ENCODE measurements at regions not wholly inside any gene's neighbourhood (a gene's known extent, or its start where the extent isn't known, plus 50 kb on each side); places are given as distances from the start of the nearest gene placed in this dataset.

GRCh38 chr2:226556050-226556449 lies 243.6 kb downstream of the IRS1 start:
- POLR2A ChIA-PET: no interaction called here
- no peaks in the 10 kb centered on the region for H3K9me3 ChIP-seq (ENCODE audit: control insufficient read depth, insufficient read depth, low read depth, low read length)
- CTCF ChIA-PET: no interaction called here
- H3K4me1 ChIP-seq (ENCODE audit: control insufficient read depth, insufficient read depth, low read length): no peaks in the 10 kb centered on the region
- H3K4me3 ChIP-seq (ENCODE audit: low read depth, low read length): no peak overlapping the region
- TF ChIP-seq ZNF394 (tag by site-specific recombination; IDR thresholded peaks at IDR 0.05; ENCODE audit: borderline replicate concordance): no peak
- H3K27ac ChIP-seq (ENCODE audit: extremely low read depth, low read depth, low read length): no peak overlapping the region
- no peaks in the 10 kb centered on the region for H3K36me3 ChIP-seq (ENCODE audit: control insufficient read depth in 2 of 2, insufficient read depth in 1 of 2, low read length in 2 of 2)

DNA sequence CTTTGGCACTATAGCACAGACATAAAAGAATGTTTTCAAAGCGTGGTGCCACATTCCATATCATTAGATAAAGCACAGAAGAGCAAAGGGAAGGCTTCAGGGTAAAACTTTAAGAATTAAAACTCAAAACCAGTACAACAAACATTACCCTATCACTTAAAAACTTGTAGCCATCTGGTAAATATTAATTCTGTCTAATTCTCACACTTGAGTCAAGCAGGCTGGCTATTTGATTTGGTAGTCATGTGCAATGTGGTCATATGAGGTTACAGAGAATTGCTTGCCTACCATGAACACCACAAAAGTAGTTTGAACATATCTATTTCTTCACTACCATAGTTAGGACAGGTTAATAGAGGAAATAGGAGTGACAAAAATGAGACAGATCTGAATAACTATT lies 244.9 kb downstream of the IRS1 start:
- Histone ChIP-seq H3K9me3 (ENCODE audit: control insufficient read depth, insufficient read depth, low read depth, low read length) (no peaks in the 10 kb centered on the region), H3K36me3 (ENCODE audit: control insufficient read depth in 2 of 2, insufficient read depth in 1 of 2, low read length in 2 of 2) (no peaks in the 10 kb centered on the region), H3K4me1 (ENCODE audit: control insufficient read depth, insufficient read depth, low read length) (no peaks in the 10 kb centered on the region), H3K4me3 (ENCODE audit: low read depth, low read length) (no peak overlapping the region), H3K27ac (ENCODE audit: extremely low read depth, low read depth, low read length) (no peak overlapping the region)
- ChIA-PET CTCF (no interaction called here), POLR2A (no interaction called here)
- no peak for TF ChIP-seq ZNF677 (tag by site-specific recombination; IDR thresholded peaks at IDR 0.05)
- TF ChIP-seq, protein P1, sequence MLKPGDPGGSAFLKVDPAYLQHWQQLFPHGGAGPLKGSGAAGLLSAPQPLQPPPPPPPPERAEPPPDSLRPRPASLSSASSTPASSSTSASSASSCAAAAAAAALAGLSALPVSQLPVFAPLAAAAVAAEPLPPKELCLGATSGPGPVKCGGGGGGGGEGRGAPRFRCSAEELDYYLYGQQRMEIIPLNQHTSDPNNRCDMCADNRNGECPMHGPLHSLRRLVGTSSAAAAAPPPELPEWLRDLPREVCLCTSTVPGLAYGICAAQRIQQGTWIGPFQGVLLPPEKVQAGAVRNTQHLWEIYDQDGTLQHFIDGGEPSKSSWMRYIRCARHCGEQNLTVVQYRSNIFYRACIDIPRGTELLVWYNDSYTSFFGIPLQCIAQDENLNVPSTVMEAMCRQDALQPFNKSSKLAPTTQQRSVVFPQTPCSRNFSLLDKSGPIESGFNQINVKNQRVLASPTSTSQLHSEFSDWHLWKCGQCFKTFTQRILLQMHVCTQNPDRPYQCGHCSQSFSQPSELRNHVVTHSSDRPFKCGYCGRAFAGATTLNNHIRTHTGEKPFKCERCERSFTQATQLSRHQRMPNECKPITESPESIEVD (tag by site-specific recombination; IDR thresholded peaks at IDR 0.05): no peak
- TF ChIP-seq ZNF513 (tag by site-specific recombination; IDR thresholded peaks at IDR 0.05): no peak
- TF ChIP-seq YY2 (tag by site-specific recombination; IDR thresholded peaks at IDR 0.05): no peak
- TF ChIP-seq ZNF202 (tag by site-specific recombination; IDR thresholded peaks at IDR 0.05; ENCODE audit: borderline replicate concordance): no peak
- TF ChIP-seq, protein P2, sequence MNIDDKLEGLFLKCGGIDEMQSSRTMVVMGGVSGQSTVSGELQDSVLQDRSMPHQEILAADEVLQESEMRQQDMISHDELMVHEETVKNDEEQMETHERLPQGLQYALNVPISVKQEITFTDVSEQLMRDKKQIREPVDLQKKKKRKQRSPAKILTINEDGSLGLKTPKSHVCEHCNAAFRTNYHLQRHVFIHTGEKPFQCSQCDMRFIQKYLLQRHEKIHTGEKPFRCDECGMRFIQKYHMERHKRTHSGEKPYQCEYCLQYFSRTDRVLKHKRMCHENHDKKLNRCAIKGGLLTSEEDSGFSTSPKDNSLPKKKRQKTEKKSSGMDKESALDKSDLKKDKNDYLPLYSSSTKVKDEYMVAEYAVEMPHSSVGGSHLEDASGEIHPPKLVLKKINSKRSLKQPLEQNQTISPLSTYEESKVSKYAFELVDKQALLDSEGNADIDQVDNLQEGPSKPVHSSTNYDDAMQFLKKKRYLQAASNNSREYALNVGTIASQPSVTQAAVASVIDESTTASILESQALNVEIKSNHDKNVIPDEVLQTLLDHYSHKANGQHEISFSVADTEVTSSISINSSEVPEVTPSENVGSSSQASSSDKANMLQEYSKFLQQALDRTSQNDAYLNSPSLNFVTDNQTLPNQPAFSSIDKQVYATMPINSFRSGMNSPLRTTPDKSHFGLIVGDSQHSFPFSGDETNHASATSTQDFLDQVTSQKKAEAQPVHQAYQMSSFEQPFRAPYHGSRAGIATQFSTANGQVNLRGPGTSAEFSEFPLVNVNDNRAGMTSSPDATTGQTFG (tag by site-specific recombination; IDR thresholded peaks at IDR 0.05; ENCODE audit: borderline replicate concordance): no peak
- TF ChIP-seq MEIS1 (CRISPR knock-in tag; IDR thresholded peaks at IDR 0.05; ENCODE audit: borderline replicate concordance): no peak
- no peak for TF ChIP-seq ZNF23 (tag by site-specific recombination; IDR thresholded peaks at IDR 0.05; ENCODE audit: borderline replicate concordance)
- TF ChIP-seq ZNF398 (tag by site-specific recombination; IDR thresholded peaks at IDR 0.05): no peak
- TF ChIP-seq ZNF239 (tag by site-specific recombination; IDR thresholded peaks at IDR 0.05): no peak
- no peak for TF ChIP-seq ZNF302 (tag by site-specific recombination; IDR thresholded peaks at IDR 0.05; ENCODE audit: low read depth)
- TF ChIP-seq ZNF184 (tag by site-specific recombination; IDR thresholded peaks at IDR 0.05): no peak
- no peak for TF ChIP-seq ZNF2 (tag by site-specific recombination; IDR thresholded peaks at IDR 0.05)
- TF ChIP-seq ZNF404 (tag by site-specific recombination; IDR thresholded peaks at IDR 0.05): no peak
- TF ChIP-seq ZSCAN23 (tag by site-specific recombination; IDR thresholded peaks at IDR 0.05): no peak
- TF ChIP-seq PRDM1 (tag by site-specific recombination; IDR thresholded peaks at IDR 0.05): no peak
